HepG2 (cell line): ENCODE measurements at regions not wholly inside any gene's neighbourhood (a gene's known extent, or its start where the extent isn't known, plus 50 kb on each side); places are given as distances from the start of the nearest gene placed in this dataset.

Experiments used
- ATF2 ChIP-seq: sonication (generic); formaldehyde crosslinking; IDR thresholded peaks from 2 replicates; pipeline ENCODE4 v1.4.0; 2020; ENCODE audit warnings: missing genetic modification reagents
- BHLHE40 ChIP-seq: IDR thresholded peaks from 2 replicates; pipeline ENCODE4 v1.6.1; 2011; ENCODE audit warnings: low read length, improper control_type of control experiment
- HCFC1 ChIP-seq: fragments of 150-350 bp; IDR thresholded peaks from 2 replicates; pipeline ENCODE4 v1.6.1; 2014; ENCODE audit warnings: low read depth, low read length
- PRDM15 ChIP-seq: sonication (generic); formaldehyde crosslinking; IDR thresholded peaks from 2 replicates; pipeline ENCODE4 v1.4.0; 2020; ENCODE audit warnings: missing genetic modification reagents
- SIN3A ChIP-seq: IDR thresholded peaks from 2 replicates; pipeline ENCODE4 v1.6.1; 2011; ENCODE audit warnings: low read depth, mild to moderate bottlenecking, control low read depth, low read length, borderline replicate concordance
- ZNF292 ChIP-seq: sonication (generic); formaldehyde crosslinking; IDR thresholded peaks from 2 replicates; pipeline ENCODE4 v1.8.1; 2022; ENCODE audit warnings: mild to moderate bottlenecking, low read depth, missing genetic modification reagents, borderline replicate concordance
- ZNF33B ChIP-seq: sonication (generic); formaldehyde crosslinking; IDR thresholded peaks from 2 replicates; pipeline ENCODE4 v1.5.1; 2020; ENCODE audit warnings: mild to moderate bottlenecking, missing genetic modification reagents
- ZNF547 ChIP-seq: sonication (generic); formaldehyde crosslinking; IDR thresholded peaks from 2 replicates; pipeline ENCODE4 v1.5.1; 2020; ENCODE audit warnings: mild to moderate bottlenecking, missing genetic modification reagents
- ZNF597 ChIP-seq: sonication (generic); formaldehyde crosslinking; IDR thresholded peaks from 2 replicates; pipeline ENCODE4 v1.5.0; 2020; ENCODE audit warnings: missing genetic modification reagents
- ZZZ3 ChIP-seq: sonication (generic); formaldehyde crosslinking; IDR thresholded peaks from 2 replicates; pipeline ENCODE4 v1.4.0; 2020; ENCODE audit warnings: missing genetic modification reagents, mild to moderate bottlenecking, borderline replicate concordance
- TF ChIP-seq, protein P1 (sequence below): sonication (generic); formaldehyde crosslinking; IDR thresholded peaks from 2 replicates; pipeline ENCODE4 v1.4.0; 2020; ENCODE audit warnings: missing genetic modification reagents
- TF ChIP-seq, protein P2 (sequence below): sonication (generic); formaldehyde crosslinking; IDR thresholded peaks from 2 replicates; pipeline ENCODE4 v1.8.0; 2022; ENCODE audit warnings: low read depth, missing genetic modification reagents

DNA sequence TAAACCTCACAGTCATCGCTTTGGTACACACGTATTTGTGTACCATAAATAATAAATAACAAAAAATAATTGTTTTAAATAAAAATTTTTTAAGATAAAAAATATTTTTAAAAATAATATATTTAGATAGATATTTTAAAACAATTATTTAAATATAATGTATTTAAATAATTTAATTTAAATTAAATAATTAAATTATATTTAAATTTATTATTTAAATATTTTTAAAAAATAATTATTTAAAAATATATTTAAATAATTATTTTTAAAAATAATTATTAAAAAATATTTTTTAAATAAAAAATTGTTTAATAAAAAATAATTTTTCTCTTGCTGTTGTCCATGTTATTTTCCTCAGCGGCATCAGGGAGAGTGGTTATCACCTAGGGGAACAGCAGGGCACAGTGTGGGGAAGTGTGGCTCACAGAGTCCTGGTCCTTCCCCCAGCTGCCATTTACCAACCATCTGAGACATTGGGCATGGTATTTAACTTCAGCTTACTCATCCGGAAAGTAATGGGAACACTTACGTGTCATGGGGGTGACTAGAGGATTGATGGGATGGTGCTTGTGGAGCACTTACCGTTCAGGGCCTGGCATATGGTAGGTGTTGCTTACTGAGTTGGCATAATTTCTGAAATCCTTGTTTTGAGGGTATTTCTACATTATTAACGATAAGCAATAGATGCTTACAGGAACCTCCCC is 92.9 kb upstream of the TSPAN2 start:
- TF ChIP-seq ZNF33B (CRISPR knock-in tag) (no peak), ZNF292 (CRISPR knock-in tag) (no peak), ZNF597 (no peak), SIN3A (no peak), ATF2 (CRISPR knock-in tag) (no peak), PRDM15 (CRISPR knock-in tag) (no peak), BHLHE40 (no peak), ZZZ3 (CRISPR knock-in tag) (no peak), ZNF547 (no peak), HCFC1 (no peak)
- TF ChIP-seq, protein P1, sequence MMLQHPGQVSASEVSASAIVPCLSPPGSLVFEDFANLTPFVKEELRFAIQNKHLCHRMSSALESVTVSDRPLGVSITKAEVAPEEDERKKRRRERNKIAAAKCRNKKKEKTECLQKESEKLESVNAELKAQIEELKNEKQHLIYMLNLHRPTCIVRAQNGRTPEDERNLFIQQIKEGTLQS (CRISPR knock-in tag), result no peak
- TF ChIP-seq, protein P2, sequence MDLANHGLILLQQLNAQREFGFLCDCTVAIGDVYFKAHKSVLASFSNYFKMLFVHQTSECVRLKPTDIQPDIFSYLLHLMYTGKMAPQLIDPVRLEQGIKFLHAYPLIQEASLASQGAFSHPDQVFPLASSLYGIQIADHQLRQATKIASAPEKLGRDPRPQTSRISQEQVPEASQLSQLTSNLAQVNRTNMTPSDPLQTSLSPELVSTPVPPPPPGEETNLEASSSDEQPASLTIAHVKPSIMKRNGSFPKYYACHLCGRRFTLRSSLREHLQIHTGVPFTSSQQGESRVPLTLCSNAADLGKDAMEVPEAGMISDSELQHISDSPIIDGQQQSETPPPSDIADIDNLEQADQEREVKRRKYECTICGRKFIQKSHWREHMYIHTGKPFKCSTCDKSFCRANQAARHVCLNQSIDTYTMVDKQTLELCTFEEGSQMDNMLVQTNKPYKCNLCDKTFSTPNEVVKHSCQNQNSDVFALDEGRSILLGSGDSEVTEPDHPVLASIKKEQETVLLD (CRISPR knock-in tag), result no peak
